Spleen (tissue), 11 donors: ENCODE measurements at regions not wholly inside any gene's neighbourhood (a gene's known extent, or its start where the extent isn't known, plus 50 kb on each side); places are given as distances from the start of the nearest gene placed in this dataset.

Source experiments
- DNase-seq: peaks from one replicate; pipeline ENCODE4 v3.0.0-alpha.2; 2020
- H3K27ac ChIP-seq, 8 donors: fragments of 200-600 bp; sonication (generic) in 7 of 8; 1 replicate in 4 of 8; 2 replicates in 4 of 8; pipeline versions ENCODE4 v1.5.0 to v1.8.0; 2016 to 2021; ENCODE audit warnings: inconsistent platforms in 4 of 8, mild to moderate bottlenecking in 4 of 8, moderate library complexity in 1 of 8
- H3K27me3 ChIP-seq, 7 donors: fragments of 200-600 bp; sonication (generic) in 6 of 7; replicated peaks in 1 of 7; 1 replicate in 4 of 7; 2 replicates in 3 of 7; pipeline versions ENCODE4 v1.5.0 to v1.8.0; 2016 to 2021; ENCODE audit warnings: inconsistent platforms in 3 of 7, mild to moderate bottlenecking in 1 of 7
- H3K36me3 ChIP-seq, 6 donors: fragments of 200-600 bp; sonication (generic) in 5 of 6; 1 replicate in 4 of 6; 2 replicates in 2 of 6; pipeline versions ENCODE4 v1.5.0 to v1.8.0; 2016 to 2021; ENCODE audit warnings: inconsistent platforms in 2 of 6
- H3K4me1 ChIP-seq, 6 donors: fragments of 200-600 bp; sonication (generic) in 5 of 6; 1 replicate in 3 of 6; 2 replicates in 3 of 6; pipeline versions ENCODE4 v1.5.0 to v1.8.0; 2016 to 2021; ENCODE audit warnings: inconsistent platforms in 3 of 6
- H3K4me3 ChIP-seq, 8 donors: fragments of 200-600 bp; sonication (generic) in 7 of 8; 1 replicate in 4 of 8; 2 replicates in 4 of 8; pipeline versions ENCODE4 v1.5.0 to v1.8.0; 2016 to 2021; ENCODE audit warnings: inconsistent platforms in 4 of 8, mild to moderate bottlenecking in 4 of 8, moderate library complexity in 2 of 8
- H3K9me3 ChIP-seq, 8 donors: fragments of 200-600 bp; sonication (generic) in 7 of 8; 1 replicate in 4 of 8; 2 replicates in 4 of 8; pipeline versions ENCODE4 v1.5.0 to v1.8.0; 2016 to 2021; ENCODE audit warnings: inconsistent platforms in 4 of 8
- CTCF ChIP-seq, 11 experiments: fragments of 200-600 bp in 7 of 11; fragments of 450-650 bp in 4 of 11; sonication (generic) in 4 of 11; IDR thresholded peaks in 8 of 11; conservative IDR thresholded peaks in 3 of 11; 1 replicate in 7 of 11; 2 replicates in 4 of 11; pipeline versions ENCODE4 v1.4.0 to v1.8.0; 2016 to 2021; ENCODE audit warnings: antibody characterized with exemption in 11 of 11, inconsistent platforms in 4 of 11, mild to moderate bottlenecking in 1 of 11
- POLR2A ChIP-seq, 3 donors: fragments of 450-650 bp; IDR thresholded peaks; one replicate each; pipeline ENCODE4 v1.5.1; 2017; ENCODE audit warnings: antibody characterized with exemption in 3 of 3, mild to moderate bottlenecking in 1 of 3
- POLR2AphosphoS5 ChIP-seq, 3 donors: sonication (generic); formaldehyde crosslinking; IDR thresholded peaks; one replicate each; pipeline ENCODE4 v1.5.1; 2017; ENCODE audit warnings: antibody characterized with exemption in 3 of 3
- WGBS, 5 donors: extraction: QIAGEN DNeasy Blood & Tissue Kit in 3 of 5; methylation state at CpG; one replicate each; pipeline versions ENCODE4 v1.1.5 to v1.1.7; 2013 to 2018; 5-methylcytosine and 5-hydroxymethylcytosine counted together
- intact Hi-C: fragments of 100-400 bp; cut with DNase I; formaldehyde crosslinking; loops from one replicate; pipeline ENCODE4 v1.15.0; 2023; ENCODE audit warnings: low total_unique reads
- donor health status: healthy with polysubstance abuse.
- donor health status: DM: no; HTN: no; CAD: no; lungs with moderate emphysema.
- donor health status: DM: no; HTN: no; CAD: no.
- donor health status: Bipolar disorder and iron deficiency.
- donor health status: healthy.
- donor health status: DM: no; HTN: no; CAD: no.
- donor health status: DM: yes; HTN: yes; CAD: no.

- H3K27me3 ChIP-seq: no peaks in the 10 kb centered on the region
- WGBS, 5 donors: 75 to 88% (median 79%) methylated on average over 1 of the region's 1 CpG
- H3K9me3 ChIP-seq: peaks cover 0 to 4% (median 0%) of the 10 kb centered on the region in 8 donors
- intact Hi-C loops: no loop called here
- no peak overlapping the region for H3K27ac ChIP-seq
- DNase-seq: no peak
- H3K4me1 ChIP-seq: no peaks in the 10 kb centered on the region
- no peaks in the 10 kb centered on the region for H3K36me3 ChIP-seq
- no peak for TF ChIP-seq POLR2AphosphoS5 (IDR thresholded peaks at IDR 0.05)
- TF ChIP-seq CTCF (IDR thresholded peaks at IDR 0.05 in 8 of 11, conservative IDR thresholded peaks at IDR 0.05 in 3 of 11): no peak
- no peak for TF ChIP-seq POLR2A (IDR thresholded peaks at IDR 0.05)
- H3K4me3 ChIP-seq: no peak overlapping the region
Measured at GRCh38 chr2:66772618-66773017, 337.7 kb downstream of the MEIS1 start.

- Histone ChIP-seq H3K4me1 (no peaks in the 10 kb centered on the region), H3K27me3 (no peaks in the 10 kb centered on the region), H3K27ac (no peak overlapping the region), H3K36me3 (no peaks in the 10 kb centered on the region), H3K4me3 (no peak overlapping the region), H3K9me3 (peaks cover 0 to 4% (median 0%) of the 10 kb centered on the region in 8 donors)
- intact Hi-C loops: no loop called here
- 64 to 81% (median 67%) methylated on average over 4 of the region's 4 CpGs for WGBS, 5 donors
- no peak for DNase-seq
- TF ChIP-seq POLR2A (IDR thresholded peaks at IDR 0.05) (no peak), POLR2AphosphoS5 (IDR thresholded peaks at IDR 0.05) (no peak), CTCF (IDR thresholded peaks at IDR 0.05 in 8 of 11, conservative IDR thresholded peaks at IDR 0.05 in 3 of 11) (no peak)
Measured at GRCh38 chr2:66775730-66776422, 341.0 kb downstream of the MEIS1 start.

GRCh38 chr2:66781804-66782203 is 346.9 kb downstream of the MEIS1 start:
- Histone ChIP-seq H3K36me3 (no peaks in the 10 kb centered on the region), H3K4me3 (no peak overlapping the region), H3K4me1 (no peaks in the 10 kb centered on the region), H3K27me3 (no peaks in the 10 kb centered on the region), H3K9me3 (peaks cover 0 to 3% (median 0%) of the 10 kb centered on the region in 8 donors), H3K27ac (no peak overlapping the region)
- intact Hi-C loops: no loop called here
- no peak for TF ChIP-seq CTCF (IDR thresholded peaks at IDR 0.05 in 8 of 11, conservative IDR thresholded peaks at IDR 0.05 in 3 of 11)
- no peak for TF ChIP-seq POLR2AphosphoS5 (IDR thresholded peaks at IDR 0.05)
- TF ChIP-seq POLR2A (IDR thresholded peaks at IDR 0.05): no peak
- WGBS, 5 donors: 81 to 92% (median 86%) methylated on average over 4 of the region's 4 CpGs
- no peak for DNase-seq

GRCh38 chr2:66782780-66783361 is 347.9 kb downstream of the MEIS1 start:
- Histone ChIP-seq H3K4me1 (no peaks in the 10 kb centered on the region), H3K27ac (no peak overlapping the region), H3K9me3 (no peaks in the 10 kb centered on the region), H3K27me3 (no peaks in the 10 kb centered on the region), H3K36me3 (no peaks in the 10 kb centered on the region), H3K4me3 (no peak overlapping the region)
- 76 to 87% (median 84%) methylated on average over 7 of the region's 7 CpGs for WGBS, 5 donors
- intact Hi-C loops: no loop called here
- no peak for TF ChIP-seq POLR2A (IDR thresholded peaks at IDR 0.05)
- no peak for DNase-seq
